ENCODE measurements at regions not wholly inside any gene's neighbourhood (a gene's known extent, or its start where the extent isn't known, plus 50 kb on each side); places are given as distances from the start of the nearest gene placed in this dataset.

DNA sequence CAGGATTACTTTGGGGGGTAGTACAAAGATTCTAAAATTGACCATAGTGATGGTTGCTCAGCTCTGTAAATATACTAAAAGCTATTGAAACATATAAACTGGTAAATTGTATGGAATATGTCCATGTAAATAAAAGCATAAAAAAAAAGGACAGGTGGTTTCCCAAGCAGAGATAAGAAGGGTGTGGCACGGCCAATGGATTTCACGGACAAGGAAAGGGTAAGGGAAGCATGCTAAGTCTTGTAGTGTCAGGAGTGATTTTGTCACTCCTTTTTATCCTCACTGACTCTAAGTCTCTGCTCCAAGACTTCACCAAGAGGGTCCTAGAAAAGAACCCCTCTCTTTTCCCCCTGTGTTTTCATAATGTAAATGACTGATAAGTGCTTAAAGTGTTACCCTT, 229.2 kb downstream of the SPTSSA start:
- Histone ChIP-seq H3K9me3 (replicated peaks; ENCODE audit: control insufficient read depth, insufficient read depth, low read length) (no peaks in the 10 kb centered on the region), H3K4me3 (replicated peaks in 1 of 3; ENCODE audit: insufficient read depth in 1 of 3, low read depth in 1 of 3, low read length in 3 of 3) (no peak overlapping the region), H3K36me3 (ENCODE audit: control insufficient read depth in 2 of 2, extremely low read depth in 1 of 2, insufficient read depth in 2 of 2, low read length in 2 of 2) (no peaks in the 10 kb centered on the region), H3K4me2 (ENCODE audit: insufficient read depth, low read length) (no peak overlapping the region), H3K79me2 (ENCODE audit: control insufficient read depth, insufficient read depth, low read length) (no peaks in the 10 kb centered on the region), H3K4me1 (ENCODE audit: control insufficient read depth, extremely low read depth, insufficient read depth, low read length) (no peaks in the 10 kb centered on the region), H3K9ac (replicated peaks; ENCODE audit: extremely low read depth, insufficient read depth, low read length) (no peak overlapping the region), H4K20me1 (replicated peaks; ENCODE audit: control insufficient read depth, extremely low read depth, insufficient read depth, low read length) (no peaks in the 10 kb centered on the region), H3K27me3 (ENCODE audit: control insufficient read depth in 2 of 2, insufficient read depth in 2 of 2, low read length in 2 of 2) (no peaks in the 10 kb centered on the region), H2AFZ (ENCODE audit: low read depth, low read length) (no peak overlapping the region), H3K9me1 (replicated peaks; ENCODE audit: control insufficient read depth, extremely low read depth, insufficient read depth, low read length) (no peaks in the 10 kb centered on the region), H3K27ac (ENCODE audit: insufficient read depth, low read depth, low read length) (no peak overlapping the region)
- intact Hi-C loops (cut with micrococcal nuclease), result no loop called here
- no peak for DNase-seq (ENCODE audit: low read depth, low spot score)
- CTCF ChIA-PET, result no interaction called here
- no peak for FAIRE-seq
- TF ChIP-seq EZH2 (IDR thresholded peaks at IDR 0.05; ENCODE audit: borderline replicate concordance, low read depth, low read length, severe bottlenecking) (no peak), JUN (IDR thresholded peaks at IDR 0.05; ENCODE audit: borderline replicate concordance, insufficient read depth, insufficient read length, low read depth) (no peak), GATA2 (IDR thresholded peaks at IDR 0.05; ENCODE audit: insufficient read depth, insufficient read length, low read depth, low read length) (no peak), POLR2AphosphoS5 (IDR thresholded peaks at IDR 0.05; ENCODE audit: insufficient read depth, low read depth, low read length) (no peak), FOS (IDR thresholded peaks at IDR 0.05; ENCODE audit: borderline replicate concordance, insufficient read depth, low read length) (no peak), MYC (IDR thresholded peaks at IDR 0.05; ENCODE audit: low read depth, low read length) (no peak), POLR2A (IDR thresholded peaks at IDR 0.05; ENCODE audit: low read depth, low read length) (no peak)
- TF ChIP-seq, protein P1, sequence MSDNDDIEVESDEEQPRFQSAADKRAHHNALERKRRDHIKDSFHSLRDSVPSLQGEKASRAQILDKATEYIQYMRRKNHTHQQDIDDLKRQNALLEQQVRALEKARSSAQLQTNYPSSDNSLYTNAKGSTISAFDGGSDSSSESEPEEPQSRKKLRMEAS (IDR thresholded peaks at IDR 0.05; ENCODE audit: insufficient read depth, insufficient read length), result no peak
- TF ChIP-seq, protein P2, sequence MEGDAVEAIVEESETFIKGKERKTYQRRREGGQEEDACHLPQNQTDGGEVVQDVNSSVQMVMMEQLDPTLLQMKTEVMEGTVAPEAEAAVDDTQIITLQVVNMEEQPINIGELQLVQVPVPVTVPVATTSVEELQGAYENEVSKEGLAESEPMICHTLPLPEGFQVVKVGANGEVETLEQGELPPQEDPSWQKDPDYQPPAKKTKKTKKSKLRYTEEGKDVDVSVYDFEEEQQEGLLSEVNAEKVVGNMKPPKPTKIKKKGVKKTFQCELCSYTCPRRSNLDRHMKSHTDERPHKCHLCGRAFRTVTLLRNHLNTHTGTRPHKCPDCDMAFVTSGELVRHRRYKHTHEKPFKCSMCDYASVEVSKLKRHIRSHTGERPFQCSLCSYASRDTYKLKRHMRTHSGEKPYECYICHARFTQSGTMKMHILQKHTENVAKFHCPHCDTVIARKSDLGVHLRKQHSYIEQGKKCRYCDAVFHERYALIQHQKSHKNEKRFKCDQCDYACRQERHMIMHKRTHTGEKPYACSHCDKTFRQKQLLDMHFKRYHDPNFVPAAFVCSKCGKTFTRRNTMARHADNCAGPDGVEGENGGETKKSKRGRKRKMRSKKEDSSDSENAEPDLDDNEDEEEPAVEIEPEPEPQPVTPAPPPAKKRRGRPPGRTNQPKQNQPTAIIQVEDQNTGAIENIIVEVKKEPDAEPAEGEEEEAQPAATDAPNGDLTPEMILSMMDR (IDR thresholded peaks at IDR 0.05; ENCODE audit: extremely low read depth in 1 of 2, insufficient read depth in 1 of 2, low read depth in 1 of 2, low read length in 2 of 2), result no peak
- POLR2A ChIA-PET, result no interaction called here
- dilution Hi-C loops (cut with MboI; ENCODE audit: extremely low pct_ligation_motif_present, low sequenced_read_pairs), result no loop called here
- no TSS peak for BruUV-seq (replicated peaks)

Data from endothelial cell of umbilical vein (primary cell).